ENCODE measurements at regions not wholly inside any gene's neighbourhood (a gene's known extent, or its start where the extent isn't known, plus 50 kb on each side); places are given as distances from the start of the nearest gene placed in this dataset.

DNA sequence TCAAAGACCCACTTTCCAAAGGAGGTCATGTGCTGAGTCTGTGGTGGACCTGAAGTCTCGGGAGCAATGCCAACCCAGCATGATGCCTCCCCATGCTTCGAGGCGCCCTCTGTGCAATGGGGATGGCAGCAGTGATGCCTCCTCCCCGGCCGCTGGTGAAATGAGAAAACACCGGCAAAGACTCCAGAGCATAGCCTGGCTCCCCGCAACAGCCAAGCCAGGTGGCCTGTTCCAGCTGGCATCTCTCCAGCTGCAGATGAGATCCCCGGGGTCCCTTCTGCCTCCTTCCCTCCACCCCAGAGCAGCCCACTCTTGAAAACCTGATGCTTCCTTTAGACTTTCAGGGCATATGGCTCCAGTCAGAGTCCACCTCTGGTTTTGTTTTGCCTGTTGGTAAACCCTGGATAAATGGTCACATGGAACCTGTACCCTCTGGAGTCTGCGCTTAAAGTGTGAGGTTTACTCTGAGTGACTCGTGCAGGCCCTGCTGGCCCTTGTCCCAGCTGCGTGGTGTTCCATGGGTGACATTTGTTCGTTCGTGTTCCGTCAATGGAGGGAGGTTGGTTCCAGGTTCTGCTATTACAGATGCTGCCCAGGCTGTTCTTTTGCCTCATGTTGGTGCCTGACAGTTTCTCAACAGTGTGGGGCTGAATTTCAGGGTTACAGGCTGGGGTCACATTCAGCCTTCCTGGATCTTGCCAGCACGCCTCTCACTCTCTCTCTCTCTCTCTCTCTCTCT lies 181.8 kb upstream of the CIBAR2 start:
- TF ChIP-seq TAF1 (CRISPR knock-in tag; IDR thresholded peaks at IDR 0.05): no peak
- no peak for TF ChIP-seq ZEB1 (IDR thresholded peaks at IDR 0.05; ENCODE audit: insufficient replicate concordance, low read depth)
- TF ChIP-seq ZNF44 (CRISPR knock-in tag; IDR thresholded peaks at IDR 0.05): no peak
- TF ChIP-seq ZNF501 (CRISPR knock-in tag; IDR thresholded peaks at IDR 0.05): no peak
- TF ChIP-seq, protein P1, sequence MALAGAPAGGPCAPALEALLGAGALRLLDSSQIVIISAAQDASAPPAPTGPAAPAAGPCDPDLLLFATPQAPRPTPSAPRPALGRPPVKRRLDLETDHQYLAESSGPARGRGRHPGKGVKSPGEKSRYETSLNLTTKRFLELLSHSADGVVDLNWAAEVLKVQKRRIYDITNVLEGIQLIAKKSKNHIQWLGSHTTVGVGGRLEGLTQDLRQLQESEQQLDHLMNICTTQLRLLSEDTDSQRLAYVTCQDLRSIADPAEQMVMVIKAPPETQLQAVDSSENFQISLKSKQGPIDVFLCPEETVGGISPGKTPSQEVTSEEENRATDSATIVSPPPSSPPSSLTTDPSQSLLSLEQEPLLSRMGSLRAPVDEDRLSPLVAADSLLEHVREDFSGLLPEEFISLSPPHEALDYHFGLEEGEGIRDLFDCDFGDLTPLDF (CRISPR knock-in tag; IDR thresholded peaks at IDR 0.05): no peak
- TF ChIP-seq ZNF124 (CRISPR knock-in tag; IDR thresholded peaks at IDR 0.05): no peak
- no peak for TF ChIP-seq EP300 (IDR thresholded peaks at IDR 0.05; ENCODE audit: low read depth in 2 of 2, low read length in 2 of 2)
- no peak for TF ChIP-seq EP300 (CRISPR knock-in tag; IDR thresholded peaks at IDR 0.05; ENCODE audit: borderline replicate concordance)
- TF ChIP-seq, protein P2, sequence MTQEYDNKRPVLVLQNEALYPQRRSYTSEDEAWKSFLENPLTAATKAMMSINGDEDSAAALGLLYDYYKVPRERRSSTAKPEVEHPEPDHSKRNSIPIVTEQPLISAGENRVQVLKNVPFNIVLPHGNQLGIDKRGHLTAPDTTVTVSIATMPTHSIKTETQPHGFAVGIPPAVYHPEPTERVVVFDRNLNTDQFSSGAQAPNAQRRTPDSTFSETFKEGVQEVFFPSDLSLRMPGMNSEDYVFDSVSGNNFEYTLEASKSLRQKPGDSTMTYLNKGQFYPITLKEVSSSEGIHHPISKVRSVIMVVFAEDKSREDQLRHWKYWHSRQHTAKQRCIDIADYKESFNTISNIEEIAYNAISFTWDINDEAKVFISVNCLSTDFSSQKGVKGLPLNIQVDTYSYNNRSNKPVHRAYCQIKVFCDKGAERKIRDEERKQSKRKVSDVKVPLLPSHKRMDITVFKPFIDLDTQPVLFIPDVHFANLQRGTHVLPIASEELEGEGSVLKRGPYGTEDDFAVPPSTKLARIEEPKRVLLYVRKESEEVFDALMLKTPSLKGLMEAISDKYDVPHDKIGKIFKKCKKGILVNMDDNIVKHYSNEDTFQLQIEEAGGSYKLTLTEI (CRISPR knock-in tag; conservative IDR thresholded peaks at IDR 0.05): no peak
- TF ChIP-seq, protein P3, sequence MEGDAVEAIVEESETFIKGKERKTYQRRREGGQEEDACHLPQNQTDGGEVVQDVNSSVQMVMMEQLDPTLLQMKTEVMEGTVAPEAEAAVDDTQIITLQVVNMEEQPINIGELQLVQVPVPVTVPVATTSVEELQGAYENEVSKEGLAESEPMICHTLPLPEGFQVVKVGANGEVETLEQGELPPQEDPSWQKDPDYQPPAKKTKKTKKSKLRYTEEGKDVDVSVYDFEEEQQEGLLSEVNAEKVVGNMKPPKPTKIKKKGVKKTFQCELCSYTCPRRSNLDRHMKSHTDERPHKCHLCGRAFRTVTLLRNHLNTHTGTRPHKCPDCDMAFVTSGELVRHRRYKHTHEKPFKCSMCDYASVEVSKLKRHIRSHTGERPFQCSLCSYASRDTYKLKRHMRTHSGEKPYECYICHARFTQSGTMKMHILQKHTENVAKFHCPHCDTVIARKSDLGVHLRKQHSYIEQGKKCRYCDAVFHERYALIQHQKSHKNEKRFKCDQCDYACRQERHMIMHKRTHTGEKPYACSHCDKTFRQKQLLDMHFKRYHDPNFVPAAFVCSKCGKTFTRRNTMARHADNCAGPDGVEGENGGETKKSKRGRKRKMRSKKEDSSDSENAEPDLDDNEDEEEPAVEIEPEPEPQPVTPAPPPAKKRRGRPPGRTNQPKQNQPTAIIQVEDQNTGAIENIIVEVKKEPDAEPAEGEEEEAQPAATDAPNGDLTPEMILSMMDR (CRISPR knock-in tag; IDR thresholded peaks at IDR 0.05): 0 out of 2 replicates have a peak, but pooled peaks have one; percentile 2
- no peak for TF ChIP-seq KDM1A (CRISPR knock-in tag; IDR thresholded peaks at IDR 0.05)
- no peak for TF ChIP-seq ZBTB42 (CRISPR knock-in tag; IDR thresholded peaks at IDR 0.05)
